B cell (primary cell): ENCODE measurements at regions not wholly inside any gene's neighbourhood (a gene's known extent, or its start where the extent isn't known, plus 50 kb on each side); places are given as distances from the start of the nearest gene placed in this dataset.
"Not testable (repeated sequence)": the region's sequence is repeated elsewhere in the genome, so short reads cannot be mapped to it uniquely, and the experiment has no call there.

ENCODE experiments used
- ATAC-seq: fragments of 200-7000 bp; cut with Tn5 transposase; one replicate; pipeline ENCODE4 v1.10.0; 2021; ENCODE audit warnings: low read depth, mild to moderate bottlenecking, moderate number of reproducible peaks, moderate library complexity
- CTCF ChIA-PET: fragments of 350-600 bp; sonication (Branson Sonifier 250); formaldehyde crosslinking; loops from one replicate; lab custom pipeline; 2021; ENCODE audit warnings: antibody characterized with exemption, inconsistent platforms; lab: Charles Lee
- POLR2A ChIA-PET: fragments of 350-600 bp; sonication (Branson Sonifier 250); formaldehyde crosslinking; loops from one replicate; lab custom pipeline; 2021; ENCODE audit warnings: antibody characterized with exemption; lab: Charles Lee
- DNase-seq: peaks from one replicate; pipeline ENCODE4 v3.0.0; 2013
- H2AFZ ChIP-seq: 2 replicates; pipeline ENCODE4 v1.6.1; 2012; ENCODE audit warnings: mild to moderate bottlenecking, low read depth, low read length; ENCODE audit not compliant: insufficient read depth, poor library complexity, severe bottlenecking
- H3K27ac ChIP-seq, 2 donors: 1 replicate in 1 of 2; 2 replicates in 1 of 2; pipeline ENCODE4 v1.5.1; 2012 to 2013; ENCODE audit warnings: low read length in 2 of 2, mild to moderate bottlenecking in 2 of 2, moderate library complexity in 1 of 2
- H3K27me3 ChIP-seq, 4 experiments: fragments of 200-600 bp in 1 of 4; sonication (generic) in 1 of 4; replicated peaks in 1 of 4; 1 replicate in 2 of 4; 2 replicates in 2 of 4; pipeline versions ENCODE4 v1.6.1 to v1.7.0; 2013 to 2016; ENCODE audit warnings: low read length in 3 of 4, mild to moderate bottlenecking in 2 of 4, mixed read lengths in 1 of 4, moderate library complexity in 1 of 4; ENCODE audit not compliant: insufficient read depth in 4 of 4, control insufficient read depth in 3 of 4; ENCODE audit errors: control extremely low read depth in 1 of 4
- H3K36me3 ChIP-seq, 2 experiments: replicated peaks in 1 of 2; 1 replicate in 1 of 2; 2 replicates in 1 of 2; pipeline versions ENCODE4 v1.6.1 to v1.7.1; 2013; ENCODE audit warnings: low read length in 1 of 2; ENCODE audit not compliant: insufficient read depth in 2 of 2, control insufficient read depth in 1 of 2; ENCODE audit errors: control extremely low read depth in 1 of 2, extremely low read depth in 1 of 2
- H3K4me1 ChIP-seq, 2 donors: fragments of 200-600 bp in 1 of 2; sonication (generic) in 1 of 2; 1 replicate in 1 of 2; 2 replicates in 1 of 2; pipeline versions ENCODE4 v1.5.1 to v1.6.1; 2013 to 2017; ENCODE audit warnings: low read length in 2 of 2; ENCODE audit not compliant: control insufficient read depth in 2 of 2, insufficient read depth in 2 of 2
- H3K4me2 ChIP-seq: replicated peaks from 2 replicates; pipeline ENCODE3; 2012; ENCODE audit warnings: mild to moderate bottlenecking, low read depth, low read length; ENCODE audit not compliant: poor library complexity, severe bottlenecking
- H3K4me3 ChIP-seq, 5 experiments: fragments of 200-600 bp in 1 of 5; sonication (generic) in 1 of 5; 1 replicate in 3 of 5; 2 replicates in 2 of 5; pipeline versions ENCODE4 v1.5.1 to v1.7.0; 2011 to 2016; ENCODE audit warnings: low read length in 4 of 5, mild to moderate bottlenecking in 4 of 5, low read depth in 2 of 5, control low read depth in 1 of 5, moderate library complexity in 1 of 5; ENCODE audit not compliant: insufficient read depth in 1 of 5; ENCODE audit errors: control extremely low read depth in 1 of 5, extremely low read depth in 1 of 5
- H3K79me2 ChIP-seq: fragments of 200-600 bp; sonication (generic); one replicate; pipeline ENCODE4 v1.6.0; 2016; ENCODE audit warnings: low read length; ENCODE audit not compliant: control insufficient read depth, insufficient read depth
- H3K9ac ChIP-seq: fragments of 200-600 bp; sonication (generic); 2 replicates; pipeline ENCODE4 v1.6.1; 2017; ENCODE audit warnings: mild to moderate bottlenecking, low read length, moderate library complexity
- H3K9me3 ChIP-seq, 3 donors: one replicate each; pipeline versions ENCODE4 v1.6.1 to v1.7.1; 2013; ENCODE audit warnings: low read length in 2 of 3; ENCODE audit not compliant: control insufficient read depth in 2 of 3, insufficient read depth in 1 of 3; ENCODE audit errors: control extremely low read depth in 1 of 3
- H4K20me1 ChIP-seq: 2 replicates; pipeline ENCODE4 v1.6.0; 2012; ENCODE audit warnings: mild to moderate bottlenecking, low read length; ENCODE audit not compliant: insufficient read depth, control insufficient read depth, poor library complexity, severe bottlenecking
- H3K27ac Mint-ChIP-seq: one replicate; pipeline ENCODE4 v1.8.0; 2021; ENCODE audit warnings: mixed read lengths
- H3K27me3 Mint-ChIP-seq: one replicate; pipeline ENCODE4 v1.8.0; 2021; ENCODE audit warnings: mixed read lengths
- H3K4me1 Mint-ChIP-seq: one replicate; pipeline ENCODE4 v1.8.0; 2021; ENCODE audit warnings: mixed read lengths
- H3K4me3 Mint-ChIP-seq: one replicate; pipeline ENCODE4 v1.8.0; 2021; ENCODE audit warnings: mixed read lengths
- H3K9me3 Mint-ChIP-seq: one replicate; pipeline ENCODE4 v1.8.0; 2022; ENCODE audit warnings: mixed read lengths; ENCODE audit not compliant: insufficient read depth
- CTCF ChIP-seq: fragments of 200-600 bp; IDR thresholded peaks from one replicate; pipeline ENCODE4 v1.8.0; 2022; ENCODE audit warnings: antibody characterized with exemption, mild to moderate bottlenecking
- EZH2 ChIP-seq: IDR thresholded peaks from 2 replicates; pipeline ENCODE4 v1.6.1; 2012; ENCODE audit warnings: borderline replicate concordance, low read depth, mild to moderate bottlenecking, moderate library complexity, low read length; ENCODE audit not compliant: insufficient read depth, poor library complexity, severe bottlenecking
- WGBS: methylation state at CpG from one replicate; pipeline ENCODE4 v1.1.5; 2013; ENCODE audit warnings: missing lambda C conversion rate; ENCODE audit not compliant: insufficient coverage; 5-methylcytosine and 5-hydroxymethylcytosine counted together
- intact Hi-C: fragments of 100-400 bp; cut with micrococcal nuclease; formaldehyde crosslinking; loops from one replicate; pipeline ENCODE4 v1.10.0; 2022

- Histone ChIP-seq H3K27me3 (peaks cover 0 to 15% (median 6%) of the 10 kb centered on the region in 4 experiments), H3K4me1 (no peaks in the 10 kb centered on the region), H4K20me1 (no peaks in the 10 kb centered on the region), H3K4me3 (no peak overlapping the region), H3K79me2 (no peaks in the 10 kb centered on the region), H2AFZ (no peak overlapping the region), H3K27ac (no peak overlapping the region), H3K36me3 (no peaks in the 10 kb centered on the region), H3K9me3 (peaks cover 0 to 21% (median 10%) of the 10 kb centered on the region in 3 donors), H3K9ac (no peak overlapping the region), H3K4me2 (no peak overlapping the region)
- no peak overlapping the region for H3K27ac Mint-ChIP-seq
- H3K4me1 Mint-ChIP-seq, result no peaks in the 10 kb centered on the region
- CTCF ChIA-PET, result no interaction called here
- peaks cover 30% of the 10 kb centered on the region for H3K9me3 Mint-ChIP-seq
- peaks cover 62% of the 10 kb centered on the region for H3K27me3 Mint-ChIP-seq
- POLR2A ChIA-PET, result no interaction called here
- DNase-seq, result no peak
- TF ChIP-seq EZH2, result no peak
- TF ChIP-seq CTCF, result no peak
- H3K4me3 Mint-ChIP-seq, result no peak overlapping the region
- intact Hi-C loops, result no loop called here
- WGBS, result 97% methylated on average over 4 of the region's 5 CpGs
- no peak for ATAC-seq
Measured at GRCh38 chr1:157319567-157319966, 181.4 kb upstream of the ETV3 start.

- H3K9ac ChIP-seq, H3K36me3 ChIP-seq, H4K20me1 ChIP-seq, H3K4me3 Mint-ChIP-seq, DNase-seq, H3K27ac ChIP-seq, intact Hi-C loops, H2AFZ ChIP-seq, H3K4me1 Mint-ChIP-seq, H3K4me1 ChIP-seq, POLR2A ChIA-PET, ATAC-seq, H3K4me2 ChIP-seq, CTCF ChIA-PET, H3K4me3 ChIP-seq, H3K27ac Mint-ChIP-seq, H3K79me2 ChIP-seq: not testable (repeated sequence)
- peaks cover 0 to 21% (median 10%) of the 10 kb centered on the region in 3 donors for H3K9me3 ChIP-seq
- Mint-ChIP-seq H3K27me3 (peaks cover 65% of the 10 kb centered on the region), H3K9me3 (peaks cover 30% of the 10 kb centered on the region)
- no CpG with 5 or more reads among the region's 2 CpGs for WGBS
- peaks cover 0 to 24% (median 17%) of the 10 kb centered on the region in 4 experiments for H3K27me3 ChIP-seq
Measured at GRCh38 chr1:157317229-157317628, 179.0 kb upstream of the ETV3 start.
